GM21717 (cell line): ENCODE measurements at regions not wholly inside any gene's neighbourhood (a gene's known extent, or its start where the extent isn't known, plus 50 kb on each side); places are given as distances from the start of the nearest gene placed in this dataset.
A peak's percentile ranks its signal among the peaks of the same experiment; 100 is the strongest.

ENCODE experiments used
- ATAC-seq: cut with Tn5 transposase; IDR thresholded peaks from one replicate; pipeline ENCODE4 v1.9.1; 2021; ENCODE audit warnings: mild to moderate bottlenecking, moderate library complexity; ENCODE audit not compliant: unreplicated experiment

DNA sequence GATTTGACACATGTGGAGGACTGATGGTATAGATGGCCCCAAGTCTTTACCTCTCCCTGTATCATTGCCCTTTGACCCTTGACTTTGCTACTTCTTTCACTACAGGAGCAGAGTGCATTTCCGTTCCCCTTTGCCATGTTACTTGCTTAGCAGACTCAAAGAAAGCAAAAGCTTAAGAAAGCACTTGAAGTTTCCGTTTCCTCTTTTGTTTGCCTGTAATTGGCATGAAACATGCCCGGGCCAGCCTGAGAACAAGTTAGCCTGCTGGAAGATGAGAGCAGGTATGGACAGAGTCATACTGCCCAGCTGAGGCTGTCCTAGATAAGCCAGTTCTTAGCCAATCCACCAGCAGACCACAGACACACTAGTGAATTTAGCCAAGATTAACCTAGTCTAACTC lies 206.0 kb downstream of the BCOR start:
- ATAC-seq: peak; percentile 65

GRCh38 chrX:39893417-39894338 lies 204.1 kb downstream of the BCOR start:
- ATAC-seq: no peak

GRCh38 chrX:39894683-39895082 lies 203.1 kb downstream of the BCOR start:
- no peak for ATAC-seq

- ATAC-seq: no peak
These were observed 202.3 kb downstream of the BCOR start for GRCh38 chrX:39895218-39896110.

DNA sequence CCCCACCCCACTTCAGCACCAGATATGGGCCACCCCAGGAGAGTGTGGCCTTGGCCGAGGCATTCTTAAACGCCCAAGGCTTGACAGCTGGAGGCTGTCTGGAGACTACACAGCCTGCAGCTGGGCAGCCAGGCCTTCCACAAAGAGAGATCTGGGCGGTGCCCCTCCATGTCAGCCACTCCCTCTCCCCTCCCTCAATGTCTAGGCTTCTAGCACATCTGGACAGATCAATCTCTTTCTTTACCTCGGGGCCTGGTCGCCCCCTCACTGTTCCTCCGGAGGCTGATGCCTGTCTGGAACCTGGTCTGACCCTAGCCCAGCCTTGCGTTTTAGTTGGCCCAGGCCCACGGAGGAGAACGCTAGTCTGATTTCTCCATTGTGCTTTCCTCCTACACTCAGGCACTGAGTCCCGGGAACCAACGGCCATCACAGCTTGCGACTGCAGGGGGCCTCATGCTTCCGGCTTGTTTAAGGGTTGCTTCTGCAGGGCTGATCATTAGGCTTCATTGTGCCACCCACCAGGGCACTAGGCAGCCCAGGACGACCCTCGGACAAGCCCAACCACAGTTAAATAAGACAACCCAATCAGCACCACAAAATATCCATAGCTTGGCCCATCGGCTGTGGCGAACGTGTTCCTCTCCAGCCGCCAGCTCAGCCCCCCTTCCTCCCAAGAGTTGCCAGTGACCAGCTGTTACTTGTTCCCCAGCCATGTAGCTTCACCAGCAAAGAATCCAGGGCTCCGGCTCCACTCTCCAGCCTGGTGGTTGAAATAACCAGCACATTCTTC lies 200.6 kb downstream of the BCOR start:
- ATAC-seq: no peak

DNA sequence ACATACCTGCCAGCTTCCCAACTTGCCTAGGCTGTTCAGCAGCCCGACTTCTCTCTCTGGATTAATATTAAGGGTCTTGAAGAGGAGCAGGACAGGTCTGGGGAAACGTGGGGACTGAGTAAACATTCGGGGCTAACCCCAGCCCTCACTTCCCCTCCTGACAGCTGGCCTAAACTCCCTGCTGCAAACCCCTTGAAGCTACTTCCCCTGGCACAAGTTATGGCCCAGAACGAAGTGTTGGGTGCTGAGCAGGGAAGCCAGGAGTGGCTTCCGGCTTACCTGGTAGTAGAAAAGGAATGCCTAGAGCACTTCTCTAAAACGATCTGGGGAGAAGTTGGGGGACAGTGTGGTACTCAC lies 200.0 kb downstream of the BCOR start:
- ATAC-seq: no peak

- ATAC-seq: no peak
These were observed 199.6 kb downstream of the BCOR start for GRCh38 chrX:39898147-39898546.

DNA sequence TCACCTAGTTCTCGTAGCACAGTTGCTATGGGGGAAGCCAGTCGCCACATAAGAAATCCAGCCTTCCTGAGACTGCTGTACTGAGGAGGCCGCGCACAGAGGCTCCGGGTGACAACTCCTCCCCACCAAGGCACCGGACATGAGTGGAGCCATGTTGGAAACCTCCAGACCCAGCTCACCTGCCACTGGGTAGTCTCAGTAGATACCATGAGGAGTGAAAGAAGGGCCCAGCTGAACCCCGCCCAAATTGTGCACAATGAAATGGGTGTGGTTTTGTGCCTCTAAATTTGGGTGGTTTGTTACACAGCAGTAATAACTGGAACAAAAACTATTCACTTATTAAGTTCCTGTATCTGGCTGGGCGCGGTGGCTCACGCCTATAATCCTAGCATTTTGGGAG lies 198.7 kb downstream of the BCOR start:
- ATAC-seq: no peak

DNA sequence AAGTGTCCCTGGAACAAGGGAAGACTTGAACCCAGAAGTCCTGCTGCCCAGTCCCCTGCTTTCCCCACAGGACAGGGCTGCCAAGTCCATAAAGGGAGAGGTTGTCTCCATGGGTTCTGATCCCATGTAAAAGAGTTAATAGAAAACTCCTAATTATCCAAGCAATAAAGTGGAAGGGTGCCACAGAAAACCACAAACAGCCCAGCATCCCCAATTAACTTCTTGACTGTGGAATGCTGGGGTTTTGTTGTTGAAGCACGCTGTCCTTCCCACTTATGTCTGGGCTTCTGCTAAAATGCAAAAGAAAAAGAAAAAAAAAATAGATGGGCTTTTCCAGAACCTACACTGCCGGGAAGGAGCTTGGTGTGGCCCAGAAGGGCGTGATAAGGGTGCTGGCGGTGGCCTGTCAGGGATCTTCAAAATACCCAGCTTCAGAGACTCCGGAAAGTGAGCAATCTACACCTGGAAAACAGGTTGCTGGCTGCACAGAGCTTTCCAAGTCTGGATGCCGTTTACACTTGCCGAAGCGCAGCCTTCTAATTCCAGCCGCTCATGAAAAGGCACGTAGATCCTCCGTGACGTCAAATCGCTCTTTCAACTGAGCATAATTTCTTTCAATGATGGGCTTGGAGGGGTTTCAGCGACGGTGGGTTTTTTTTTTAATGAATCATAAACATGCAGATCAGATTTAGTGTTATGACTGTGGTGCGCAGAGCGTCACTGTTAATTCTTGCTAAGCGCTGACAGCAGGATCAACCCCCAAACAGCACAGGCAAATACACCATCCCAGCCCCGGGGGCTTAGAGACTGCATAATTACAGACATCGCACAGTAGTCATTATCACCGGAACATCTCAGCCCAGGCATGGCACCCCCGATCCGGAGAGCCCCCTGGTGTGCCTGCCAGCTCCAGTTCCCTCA lies 197.6 kb downstream of the BCOR start:
- ATAC-seq: no peak

DNA sequence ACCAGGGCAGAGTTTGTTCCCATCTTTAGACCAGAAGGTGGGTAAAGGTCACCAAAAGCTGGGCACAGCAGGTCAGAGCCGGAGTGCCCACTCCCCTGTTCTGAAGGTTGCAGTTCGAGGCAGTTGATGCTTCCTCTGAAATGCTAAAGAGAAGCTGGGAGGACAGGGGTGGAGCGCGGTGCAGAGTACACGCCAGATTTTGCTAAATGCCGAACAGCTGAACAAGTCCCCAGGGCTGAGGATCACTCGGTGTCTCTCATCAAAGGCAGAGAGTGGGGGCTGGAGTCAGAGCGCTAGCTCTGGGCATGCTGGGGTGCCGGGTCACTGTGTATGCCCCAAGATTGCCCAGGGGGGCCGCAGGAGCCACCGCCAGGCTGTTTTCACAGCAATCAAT lies 197.0 kb downstream of the BCOR start:
- no peak for ATAC-seq

GRCh38 chrX:39903343-39903742 lies 194.4 kb downstream of the BCOR start:
- ATAC-seq: no peak

DNA sequence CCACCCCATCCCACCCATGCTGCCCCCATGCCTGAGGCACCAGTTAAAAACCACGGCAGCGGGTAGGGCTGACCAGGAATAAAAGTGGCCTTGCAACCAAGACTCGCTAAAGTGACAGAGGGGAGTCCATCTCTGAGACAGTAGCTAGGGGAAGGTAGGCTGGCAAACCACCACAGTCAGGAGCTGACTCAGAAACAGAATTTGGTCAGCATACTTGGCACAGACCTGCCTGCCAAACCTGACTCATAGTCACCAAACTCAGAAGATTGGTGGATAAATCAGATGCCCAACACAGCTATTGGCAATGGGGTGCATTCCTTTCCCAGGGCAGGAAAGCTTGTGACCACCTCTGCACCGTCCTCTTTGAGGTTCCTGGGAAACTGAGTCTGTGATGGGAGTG lies 193.8 kb downstream of the BCOR start:
- no peak for ATAC-seq

DNA sequence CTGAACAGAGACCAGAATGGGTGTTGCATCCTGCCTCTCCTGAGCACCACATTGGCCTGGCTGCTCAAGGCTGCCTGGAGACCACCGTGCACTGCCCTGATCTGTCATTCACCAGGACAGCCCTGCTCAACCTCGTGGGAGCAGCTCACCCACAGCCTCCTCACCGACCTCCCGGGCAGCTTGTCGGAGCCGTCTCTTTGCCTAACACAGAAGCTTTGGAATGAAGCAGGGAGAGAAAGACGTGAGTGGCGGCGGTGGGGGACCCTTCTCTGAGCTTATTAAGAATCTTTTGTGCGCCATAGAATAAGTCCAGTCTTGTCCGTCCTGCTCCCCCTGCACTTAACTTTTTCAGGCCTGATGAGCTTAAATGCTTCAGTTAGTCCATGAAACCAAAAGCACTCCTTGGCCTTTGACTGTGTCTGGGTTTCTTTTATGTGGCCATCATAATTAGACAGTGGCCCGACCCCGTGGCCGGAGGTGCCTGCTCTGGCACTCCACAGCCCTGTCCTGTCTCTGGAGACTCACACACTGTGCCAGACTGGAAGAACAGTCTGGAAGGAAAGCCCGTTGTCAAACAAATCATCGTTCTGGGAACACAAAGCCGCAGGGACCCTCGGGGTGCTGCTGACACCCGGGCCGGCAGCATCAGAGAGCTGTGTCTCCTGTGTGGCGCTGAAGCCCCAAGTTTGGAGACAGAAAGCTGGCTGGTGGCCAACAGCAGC lies 192.8 kb downstream of the BCOR start:
- no peak for ATAC-seq

DNA sequence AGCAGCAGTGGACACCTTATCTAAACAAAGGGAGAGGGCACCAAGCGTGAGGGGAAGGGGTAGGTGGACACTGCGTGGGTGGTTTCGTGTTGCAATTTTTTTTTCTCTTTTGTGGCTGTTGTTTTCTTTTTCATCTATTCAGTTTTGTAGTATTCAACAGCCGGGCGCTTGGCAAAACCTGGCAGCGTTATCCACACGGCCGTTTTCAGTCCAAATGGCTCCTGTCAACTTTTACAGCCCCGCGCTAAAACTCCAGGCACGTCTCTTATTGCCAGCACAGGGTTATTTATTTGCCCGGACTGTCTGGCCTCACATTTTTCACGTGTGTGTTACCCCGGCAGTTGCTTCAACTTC lies 192.2 kb downstream of the BCOR start:
- ATAC-seq: no peak

DNA sequence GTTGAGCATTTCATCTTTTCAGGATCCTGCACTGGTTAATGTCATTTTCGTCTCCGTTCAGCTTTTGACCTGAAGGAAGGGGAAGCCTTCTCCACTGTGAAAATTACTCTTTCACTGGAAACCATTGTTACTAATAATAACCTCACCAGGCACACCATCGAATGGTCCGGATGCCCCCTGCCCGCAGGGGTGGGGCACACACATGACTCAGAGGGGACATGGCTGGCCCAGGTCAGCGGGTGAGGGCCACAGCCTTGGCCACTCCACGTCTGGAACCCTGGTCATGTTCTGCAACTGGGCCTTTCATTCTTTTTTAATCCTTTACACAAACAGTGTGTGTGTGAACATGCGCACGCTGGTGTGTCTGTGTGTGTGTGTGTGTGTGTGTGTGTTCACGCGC lies 191.8 kb downstream of the BCOR start:
- no peak for ATAC-seq

GRCh38 chrX:39907964-39908661 lies 189.6 kb downstream of the BCOR start:
- peak; percentile 43 for ATAC-seq

DNA sequence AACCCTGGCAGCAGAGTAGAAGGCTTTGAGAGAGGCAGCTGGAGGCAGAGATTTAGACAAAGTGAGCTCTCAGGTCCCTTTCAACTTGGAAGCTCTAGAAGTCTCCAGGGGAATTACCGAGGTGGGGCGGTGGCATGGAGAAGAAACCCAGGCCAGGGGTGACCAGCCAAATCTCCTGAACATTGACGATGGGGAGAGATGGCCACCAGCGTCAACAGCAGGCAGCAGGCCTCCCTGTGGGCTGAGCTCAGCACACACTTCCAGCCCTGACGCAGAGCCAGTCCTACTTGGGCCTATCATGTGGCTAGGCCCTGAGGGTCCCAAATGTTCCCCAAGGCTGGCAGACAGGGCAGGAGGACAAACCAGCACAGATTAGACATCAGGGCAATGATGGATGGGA lies 187.8 kb downstream of the BCOR start:
- ATAC-seq: no peak

GRCh38 chrX:39910651-39911050 lies 187.1 kb downstream of the BCOR start:
- no peak for ATAC-seq
